ENCODE measurements at regions not wholly inside any gene's neighbourhood (a gene's known extent, or its start where the extent isn't known, plus 50 kb on each side); places are given as distances from the start of the nearest gene placed in this dataset.
A peak's percentile ranks its signal among the peaks of the same experiment; 100 is the strongest.

DNA sequence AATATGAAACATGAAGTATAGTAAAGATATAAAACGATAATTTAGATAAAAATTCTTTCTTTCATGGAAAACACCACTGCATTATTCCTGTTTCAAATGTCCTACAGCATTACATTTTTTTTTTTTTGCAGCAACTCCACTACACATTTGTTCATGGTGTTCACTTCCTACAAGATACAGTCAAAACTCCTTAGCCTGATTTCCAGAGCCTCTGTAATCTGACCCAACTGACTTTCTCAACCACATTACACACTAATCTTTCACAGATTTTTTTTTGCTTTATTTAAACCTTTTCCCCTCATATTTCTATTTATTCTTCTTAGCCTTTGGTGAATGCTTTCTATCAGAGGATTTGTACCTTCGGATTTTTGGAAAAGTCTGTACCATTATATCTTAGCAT is 176.5 kb upstream of the PDE7B start:
- ATAC-seq: no peak

GRCh38 chr6:135675862-135676261 is 175.6 kb upstream of the PDE7B start:
- no peak overlapping the region for H2AFZ ChIP-seq (ENCODE audit: low read length)
- no TSS peak for BruUV-seq (replicated peaks)
- no peaks in the 10 kb centered on the region for H4K20me1 ChIP-seq (ENCODE audit: low read length)
- no peak overlapping the region for H3K4me3 ChIP-seq (ENCODE audit: low read length)
- H3K9me2 ChIP-seq (replicated peaks; ENCODE audit: low read length): no peaks in the 10 kb centered on the region
- H3K36me3 ChIP-seq (ENCODE audit: low read depth, low read length): no peaks in the 10 kb centered on the region
- no peak overlapping the region for H3K27ac ChIP-seq (ENCODE audit: low read length)
- POLR2A ChIA-PET (ENCODE audit: unreplicated experiment): no interaction called here
- no peaks in the 10 kb centered on the region for H3K9me3 ChIP-seq (ENCODE audit: low read length)
- H3K27me3 ChIP-seq (ENCODE audit: low read length): no peaks in the 10 kb centered on the region
- DNase-seq (peak; percentile 38), ATAC-seq (no peak)
- H3F3A ChIP-seq (ENCODE audit: low read length, unreplicated experiment): no peaks in the 10 kb centered on the region
- no peak overlapping the region for H3K9ac ChIP-seq (ENCODE audit: low read length)
- no peak overlapping the region for H3K4me2 ChIP-seq (ENCODE audit: low read length)
- peaks cover 2% of the 10 kb centered on the region for H3K4me1 ChIP-seq (ENCODE audit: insufficient read depth, low read length)
- CTCF ChIA-PET: no interaction called here
- TF ChIP-seq EZH2 (IDR thresholded peaks at IDR 0.05; ENCODE audit: low read length, unreplicated experiment): no peak
- TF ChIP-seq, protein P1, sequence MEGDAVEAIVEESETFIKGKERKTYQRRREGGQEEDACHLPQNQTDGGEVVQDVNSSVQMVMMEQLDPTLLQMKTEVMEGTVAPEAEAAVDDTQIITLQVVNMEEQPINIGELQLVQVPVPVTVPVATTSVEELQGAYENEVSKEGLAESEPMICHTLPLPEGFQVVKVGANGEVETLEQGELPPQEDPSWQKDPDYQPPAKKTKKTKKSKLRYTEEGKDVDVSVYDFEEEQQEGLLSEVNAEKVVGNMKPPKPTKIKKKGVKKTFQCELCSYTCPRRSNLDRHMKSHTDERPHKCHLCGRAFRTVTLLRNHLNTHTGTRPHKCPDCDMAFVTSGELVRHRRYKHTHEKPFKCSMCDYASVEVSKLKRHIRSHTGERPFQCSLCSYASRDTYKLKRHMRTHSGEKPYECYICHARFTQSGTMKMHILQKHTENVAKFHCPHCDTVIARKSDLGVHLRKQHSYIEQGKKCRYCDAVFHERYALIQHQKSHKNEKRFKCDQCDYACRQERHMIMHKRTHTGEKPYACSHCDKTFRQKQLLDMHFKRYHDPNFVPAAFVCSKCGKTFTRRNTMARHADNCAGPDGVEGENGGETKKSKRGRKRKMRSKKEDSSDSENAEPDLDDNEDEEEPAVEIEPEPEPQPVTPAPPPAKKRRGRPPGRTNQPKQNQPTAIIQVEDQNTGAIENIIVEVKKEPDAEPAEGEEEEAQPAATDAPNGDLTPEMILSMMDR (conservative IDR thresholded peaks at IDR 0.05; ENCODE audit: low read depth, low read length): peak; percentile 26; the same call in 1 of the 2 replicates
- TF ChIP-seq EZH2phosphoT487 (IDR thresholded peaks at IDR 0.05; ENCODE audit: borderline replicate concordance, low read length): no peak
- intact Hi-C loops (cut with micrococcal nuclease): no loop called here
- no peaks in the 10 kb centered on the region for H3K79me2 ChIP-seq (ENCODE audit: low read length)

More for the DNA sequence above, 176.5 kb upstream of the PDE7B start:
- DNase-seq: no peak
- Histone ChIP-seq H3K4me1 (ENCODE audit: insufficient read depth, low read length) (no peaks in the 10 kb centered on the region; the same call in 1 of the 2 replicates), H3K27me3 (ENCODE audit: low read length) (no peaks in the 10 kb centered on the region), H3K9me3 (ENCODE audit: low read length) (no peaks in the 10 kb centered on the region), H3K9me2 (replicated peaks; ENCODE audit: low read length) (no peaks in the 10 kb centered on the region), H4K20me1 (ENCODE audit: low read length) (no peaks in the 10 kb centered on the region), H3K27ac (ENCODE audit: low read length) (no peak overlapping the region), H3F3A (ENCODE audit: low read length, unreplicated experiment) (no peaks in the 10 kb centered on the region), H2AFZ (ENCODE audit: low read length) (no peak overlapping the region), H3K79me2 (ENCODE audit: low read length) (no peaks in the 10 kb centered on the region), H3K4me3 (ENCODE audit: low read length) (no peak overlapping the region), H3K36me3 (ENCODE audit: low read depth, low read length) (no peaks in the 10 kb centered on the region), H3K9ac (ENCODE audit: low read length) (no peak overlapping the region), H3K4me2 (ENCODE audit: low read length) (no peak overlapping the region)
- ChIA-PET CTCF (no interaction called here), POLR2A (ENCODE audit: unreplicated experiment) (no interaction called here)
- BruUV-seq (replicated peaks): no TSS peak
- intact Hi-C loops (cut with micrococcal nuclease): no loop called here
- TF ChIP-seq EZH2phosphoT487 (IDR thresholded peaks at IDR 0.05; ENCODE audit: borderline replicate concordance, low read length) (no peak), EZH2 (IDR thresholded peaks at IDR 0.05; ENCODE audit: low read length, unreplicated experiment) (no peak)
- TF ChIP-seq, protein P1 (conservative IDR thresholded peaks at IDR 0.05; ENCODE audit: low read depth, low read length): no peak
